Psoas muscle (tissue), 7 donors: ENCODE measurements at regions not wholly inside any gene's neighbourhood (a gene's known extent, or its start where the extent isn't known, plus 50 kb on each side); places are given as distances from the start of the nearest gene placed in this dataset.

ENCODE experiments used
- ATAC-seq, 4 donors: fragments of 200-7000 bp; cut with Tn5 transposase; one replicate each; pipeline ENCODE4 v1.9.1; 2020; ENCODE audit warnings: moderate library complexity in 3 of 4, mild to moderate bottlenecking in 2 of 4
- DNase-seq, 2 donors: peaks; one replicate each; pipeline ENCODE4 v3.0.0-alpha.2; 2020
- H3K27ac ChIP-seq: fragments of 200-600 bp; one replicate; pipeline ENCODE4 v1.8.0; 2022
- H3K27me3 ChIP-seq, 3 donors: fragments of 200-600 bp in 1 of 3; one replicate each; pipeline versions ENCODE4 v1.6.1 to v1.8.0; 2013 to 2022; ENCODE audit warnings: low read length in 2 of 3, mild to moderate bottlenecking in 2 of 3, moderate library complexity in 1 of 3; ENCODE audit not compliant: insufficient read depth in 3 of 3
- H3K36me3 ChIP-seq, 2 donors: fragments of 200-600 bp in 1 of 2; one replicate each; pipeline versions ENCODE4 v1.6.1 to v1.8.0; 2013 to 2022; ENCODE audit warnings: low read depth in 1 of 2, mild to moderate bottlenecking in 1 of 2, moderate library complexity in 1 of 2; ENCODE audit not compliant: insufficient read depth in 1 of 2
- H3K4me1 ChIP-seq: fragments of 200-600 bp; one replicate; pipeline ENCODE4 v1.8.0; 2022
- H3K4me3 ChIP-seq: fragments of 200-600 bp; one replicate; pipeline ENCODE4 v1.8.0; 2022; ENCODE audit warnings: mild to moderate bottlenecking
- H3K9me3 ChIP-seq: fragments of 200-600 bp; one replicate; pipeline ENCODE4 v1.8.0; 2022
- WGBS, 3 donors: extraction: QIAGEN DNeasy Blood & Tissue Kit; methylation state at CpG; one replicate each; pipeline versions ENCODE4 v1.1.6 to v1.1.7; 2013; 5-methylcytosine and 5-hydroxymethylcytosine counted together
- intact Hi-C, 2 donors: fragments of 100-400 bp; cut with DNase I; formaldehyde crosslinking; loops; one replicate each; pipeline versions ENCODE4 v1.11.0 to v1.14.2; 2022
- TF ChIP-seq, protein P1 (sequence below): fragments of 200-600 bp; IDR thresholded peaks from one replicate; pipeline ENCODE4 v1.8.0; 2022; ENCODE audit warnings: antibody characterized with exemption
- donor health status: healthy with polysubstance abuse.
- donor health status: DM: no; HTN: no; CAD: no; lungs with moderate emphysema.
- donor health status: Bipolar disorder and iron deficiency.
- donor health status: healthy.
- donor health status: DM: yes; HTN: yes; CAD: no.
- donor health status: DM: no; HTN: no; CAD: no.
- donor health status: DM: yes; HTN: yes; CAD: no.

DNA sequence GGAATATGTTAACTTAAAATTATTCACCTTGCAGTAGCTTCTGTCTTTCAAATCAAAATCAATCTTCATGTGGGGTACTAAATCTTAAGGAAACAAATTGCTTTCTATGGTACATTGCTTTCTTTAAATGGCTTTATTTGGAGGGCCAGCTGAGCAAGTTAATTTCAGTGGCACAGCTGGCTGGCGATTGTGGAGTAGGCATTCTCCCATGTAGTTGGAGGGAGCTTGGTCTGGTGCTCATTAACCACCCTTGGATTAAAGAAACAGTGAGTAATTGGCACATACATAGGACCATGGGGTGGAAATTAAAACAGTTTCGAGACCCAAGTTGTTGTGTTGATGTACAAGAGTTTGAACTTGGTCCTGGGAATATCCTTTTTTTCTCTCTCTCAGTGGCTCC, 201.3 kb upstream of the CHD6 start:
- no peak for DNase-seq
- Histone ChIP-seq H3K27me3 (no peaks in the 10 kb centered on the region), H3K9me3 (no peaks in the 10 kb centered on the region), H3K4me3 (no peak overlapping the region), H3K36me3 (no peaks in the 10 kb centered on the region), H3K27ac (no peak overlapping the region), H3K4me1 (no peaks in the 10 kb centered on the region)
- ATAC-seq = no peak
- TF ChIP-seq, protein P1, sequence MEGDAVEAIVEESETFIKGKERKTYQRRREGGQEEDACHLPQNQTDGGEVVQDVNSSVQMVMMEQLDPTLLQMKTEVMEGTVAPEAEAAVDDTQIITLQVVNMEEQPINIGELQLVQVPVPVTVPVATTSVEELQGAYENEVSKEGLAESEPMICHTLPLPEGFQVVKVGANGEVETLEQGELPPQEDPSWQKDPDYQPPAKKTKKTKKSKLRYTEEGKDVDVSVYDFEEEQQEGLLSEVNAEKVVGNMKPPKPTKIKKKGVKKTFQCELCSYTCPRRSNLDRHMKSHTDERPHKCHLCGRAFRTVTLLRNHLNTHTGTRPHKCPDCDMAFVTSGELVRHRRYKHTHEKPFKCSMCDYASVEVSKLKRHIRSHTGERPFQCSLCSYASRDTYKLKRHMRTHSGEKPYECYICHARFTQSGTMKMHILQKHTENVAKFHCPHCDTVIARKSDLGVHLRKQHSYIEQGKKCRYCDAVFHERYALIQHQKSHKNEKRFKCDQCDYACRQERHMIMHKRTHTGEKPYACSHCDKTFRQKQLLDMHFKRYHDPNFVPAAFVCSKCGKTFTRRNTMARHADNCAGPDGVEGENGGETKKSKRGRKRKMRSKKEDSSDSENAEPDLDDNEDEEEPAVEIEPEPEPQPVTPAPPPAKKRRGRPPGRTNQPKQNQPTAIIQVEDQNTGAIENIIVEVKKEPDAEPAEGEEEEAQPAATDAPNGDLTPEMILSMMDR = no peak
- WGBS, 3 donors = 40 to 59% (median 45%) methylated on average over 2 of the region's 2 CpGs
- intact Hi-C loops = no loop called here

DNA sequence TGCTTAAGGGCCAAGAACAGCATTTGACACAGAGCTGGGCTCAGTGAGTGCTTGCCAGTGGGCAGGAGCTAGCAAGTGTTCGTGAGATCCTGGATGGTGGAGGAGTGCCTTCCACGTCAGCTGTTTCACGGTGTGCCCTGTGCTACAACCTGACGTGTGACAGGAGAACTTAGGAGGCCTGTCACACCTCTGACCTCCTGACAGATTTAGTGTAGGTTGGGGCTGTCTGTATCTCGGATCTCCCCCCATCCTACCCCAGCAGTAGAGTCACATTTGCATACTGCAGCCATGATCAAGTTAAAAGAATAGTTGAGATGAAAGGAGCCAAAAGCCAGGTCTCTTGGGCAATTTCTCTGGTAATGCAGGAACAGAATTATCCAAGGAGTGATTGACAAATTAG, 200.8 kb upstream of the CHD6 start:
- 13 to 30% (median 21%) methylated on average over 5 of the region's 5 CpGs for WGBS, 3 donors
- ATAC-seq = no peak
- intact Hi-C loops = no loop called here

DNA sequence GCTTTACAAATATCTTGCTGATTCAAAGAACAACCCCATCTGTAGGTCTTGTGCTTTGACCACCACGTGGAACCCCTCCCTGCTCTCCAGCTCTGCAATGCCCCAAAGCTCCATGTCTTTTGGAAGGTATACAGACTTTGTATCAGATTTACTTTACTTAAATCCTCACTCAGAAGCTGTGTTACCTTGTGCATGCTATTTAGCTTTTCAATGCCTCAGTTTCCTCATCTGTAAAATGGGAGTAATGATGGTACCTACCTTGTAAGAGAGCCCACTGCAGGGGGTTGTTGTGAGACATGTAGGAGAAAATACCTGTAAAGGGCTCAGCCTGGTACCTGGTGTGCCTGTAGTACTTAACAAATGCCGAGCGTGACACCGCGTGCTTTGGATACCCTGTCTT, 200.2 kb upstream of the CHD6 start:
- Histone ChIP-seq H3K4me3 (no peak overlapping the region), H3K9me3 (no peaks in the 10 kb centered on the region), H3K27ac (no peak overlapping the region), H3K4me1 (no peaks in the 10 kb centered on the region), H3K27me3 (no peaks in the 10 kb centered on the region), H3K36me3 (no peaks in the 10 kb centered on the region)
- ATAC-seq (no peak), DNase-seq (no peak)
- TF ChIP-seq, protein P1 = no peak
- WGBS, 3 donors = 84 to 88% (median 85%) methylated on average over 5 of the region's 5 CpGs
- intact Hi-C loops = no loop called here

More for the DNA sequence above, 200.8 kb upstream of the CHD6 start:
- no peak overlapping the region for H3K4me3 ChIP-seq
- no peaks in the 10 kb centered on the region for H3K27me3 ChIP-seq
- H3K4me1 ChIP-seq = no peaks in the 10 kb centered on the region
- DNase-seq = no peak
- H3K36me3 ChIP-seq = no peaks in the 10 kb centered on the region
- TF ChIP-seq, protein P1 = no peak
- no peak overlapping the region for H3K27ac ChIP-seq
- H3K9me3 ChIP-seq = no peaks in the 10 kb centered on the region

DNA sequence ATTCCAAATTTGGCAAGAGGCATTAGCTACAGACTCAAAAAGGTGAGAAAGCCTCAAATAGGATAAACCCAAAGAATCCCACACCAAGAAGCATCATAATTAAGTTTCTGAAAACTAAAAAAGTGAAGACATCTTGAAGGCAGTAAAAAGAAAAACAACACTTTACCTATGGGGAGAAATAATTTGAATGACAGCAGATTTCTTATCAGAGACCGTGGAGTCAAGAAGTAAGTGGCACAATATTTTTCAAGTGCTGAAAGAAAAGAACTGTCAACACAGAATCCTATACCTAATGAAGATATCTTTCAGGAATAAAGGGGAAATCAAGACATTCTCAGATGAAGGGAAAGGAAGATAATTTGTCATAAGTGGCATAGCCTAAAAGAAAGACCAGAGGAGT, 193.3 kb upstream of the CHD6 start:
- no peak for ATAC-seq
- H3K36me3 ChIP-seq = no peaks in the 10 kb centered on the region
- TF ChIP-seq, protein P1 = no peak
- H3K27me3 ChIP-seq = no peaks in the 10 kb centered on the region
- 82 to 93% (median 90%) methylated on average over 1 of the region's 1 CpG for WGBS, 3 donors
- no peak overlapping the region for H3K27ac ChIP-seq
- no peak overlapping the region for H3K4me3 ChIP-seq
- DNase-seq = no peak
- H3K4me1 ChIP-seq = no peaks in the 10 kb centered on the region
- intact Hi-C loops = no loop called here
- no peaks in the 10 kb centered on the region for H3K9me3 ChIP-seq

DNA sequence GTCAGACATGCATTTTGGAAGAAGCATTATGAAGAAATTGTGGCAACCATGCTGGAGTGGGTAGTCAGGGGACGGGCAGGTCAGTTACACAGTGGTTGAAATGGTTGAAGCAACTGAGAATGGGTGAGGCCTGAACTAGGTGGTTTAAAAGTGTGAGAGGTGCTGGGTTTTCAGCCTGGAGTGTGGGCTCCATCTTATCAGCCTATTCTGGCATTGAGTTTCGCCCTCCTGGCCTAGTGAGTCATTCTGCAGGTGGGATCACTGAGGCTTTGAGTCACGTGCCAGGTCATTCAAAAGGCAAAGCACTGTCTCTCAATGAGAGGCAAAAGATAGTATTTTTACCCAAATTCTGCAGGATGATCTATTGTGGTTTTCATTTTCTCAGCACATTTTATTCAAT, 181.9 kb upstream of the CHD6 start:
- H3K9me3 ChIP-seq = no peaks in the 10 kb centered on the region
- no peak for ATAC-seq
- H3K4me1 ChIP-seq = no peaks in the 10 kb centered on the region
- no peak overlapping the region for H3K27ac ChIP-seq
- no peak overlapping the region for H3K4me3 ChIP-seq
- TF ChIP-seq, protein P1 = no peak
- H3K27me3 ChIP-seq = no peaks in the 10 kb centered on the region
- no peak for DNase-seq
- no peaks in the 10 kb centered on the region for H3K36me3 ChIP-seq
- intact Hi-C loops = no loop called here
- 70 to 77% (median 72%) methylated on average over 3 of the region's 3 CpGs for WGBS, 3 donors
